Neural progenitor cell (in vitro differentiated cells): ENCODE measurements at regions not wholly inside any gene's neighbourhood (a gene's known extent, or its start where the extent isn't known, plus 50 kb on each side); places are given as distances from the start of the nearest gene placed in this dataset.

Experiments
- CTCF ChIP-seq: fragments of 200-600 bp; sonication (generic); IDR thresholded peaks from 2 replicates; pipeline ENCODE4 v1.5.1; 2017; ENCODE audit warnings: antibody characterized with exemption, mild to moderate bottlenecking
- EZH2 ChIP-seq: fragments of 200-600 bp; sonication (generic); IDR thresholded peaks from 2 replicates; pipeline ENCODE4 v1.6.1; 2017; ENCODE audit warnings: antibody characterized with exemption, mild to moderate bottlenecking, moderate library complexity

- TF ChIP-seq CTCF (no peak), EZH2 (no peak)
These were observed 104.9 kb upstream of the TNIP3 start for GRCh38 chr4:121269001-121269400.
